DOHH2 (cell line): ENCODE measurements at regions not wholly inside any gene's neighbourhood (a gene's known extent, or its start where the extent isn't known, plus 50 kb on each side); places are given as distances from the start of the nearest gene placed in this dataset.

Experiments
- CTCF ChIP-seq: fragments of 200-600 bp; sonication (generic); IDR thresholded peaks from one replicate; pipeline ENCODE4 v1.5.1; 2014; ENCODE audit warnings: antibody characterized with exemption, mild to moderate bottlenecking, low read depth, low read length; ENCODE audit not compliant: poor library complexity, severe bottlenecking
- EZH2phosphoT487 ChIP-seq: fragments of 200-600 bp; sonication (generic); IDR thresholded peaks from 2 replicates; pipeline ENCODE4 v1.6.1; 2017; ENCODE audit warnings: borderline replicate concordance, mild to moderate bottlenecking, antibody characterized with exemption, low read length, moderate library complexity, mixed read lengths

GRCh38 chr6:43970913-43971775 lies 156.1 kb downstream of the MRPL14 start:
- TF ChIP-seq CTCF = no peak
- no peak for TF ChIP-seq EZH2phosphoT487
